OCI-LY7 (cell line): ENCODE measurements at regions not wholly inside any gene's neighbourhood (a gene's known extent, or its start where the extent isn't known, plus 50 kb on each side); places are given as distances from the start of the nearest gene placed in this dataset.

Experiments used
- BruUV-seq: library from RNA; stranded (reverse); fragments of 400-500 nt; replicated peaks from 2 replicates; lab custom pipeline; 2021; lab: Mats Ljungman, UMichigan
- CTCF ChIA-PET: fragments of 300-600 bp; sonication (Branson Sonifier 250); formaldehyde crosslinking; loops from one replicate; lab custom pipeline; 2022; ENCODE audit warnings: antibody characterized with exemption; ENCODE audit not compliant: unreplicated experiment; lab: Charles Lee
- POLR2A ChIA-PET: fragments of 300-600 bp; sonication (Branson Sonifier 250); formaldehyde crosslinking; loops from one replicate; lab custom pipeline; 2022; ENCODE audit warnings: antibody characterized with exemption; lab: Charles Lee
- DNase-seq: peaks from one replicate; pipeline ENCODE4 v3.0.0-alpha.2; 2015; ENCODE audit warnings: low spot score
- H2AFZ ChIP-seq: fragments of 200-600 bp; sonication (generic), shearing (Covaris generic); 2 replicates; pipeline ENCODE4 v1.6.1; 2014; ENCODE audit warnings: mild to moderate bottlenecking, antibody characterized with exemption, low read length, moderate library complexity
- H3K27ac ChIP-seq: fragments of 200-600 bp; sonication (generic); 2 replicates; pipeline ENCODE4 v1.5.1; 2014; ENCODE audit warnings: mixed run types, low read depth, mild to moderate bottlenecking, moderate library complexity, low read length, inconsistent platforms; ENCODE audit not compliant: poor library complexity, severe bottlenecking
- H3K36me3 ChIP-seq: fragments of 200-600 bp; sonication (generic); 2 replicates; pipeline ENCODE4 v1.6.1; 2014; ENCODE audit warnings: mild to moderate bottlenecking, antibody characterized with exemption, low read length, moderate library complexity, mixed read lengths; ENCODE audit not compliant: insufficient read depth
- H3K4me1 ChIP-seq: fragments of 200-600 bp; sonication (generic); 2 replicates; pipeline ENCODE4 v1.5.1; 2014; ENCODE audit warnings: mild to moderate bottlenecking, low read length; ENCODE audit not compliant: insufficient read depth, poor library complexity, severe bottlenecking
- H3K4me2 ChIP-seq: fragments of 200-600 bp; sonication (generic); 2 replicates; pipeline ENCODE4 v1.6.1; 2014; ENCODE audit warnings: mild to moderate bottlenecking, low read length
- H3K4me3 ChIP-seq: fragments of 200-600 bp; sonication (generic); 2 replicates; pipeline ENCODE4 v1.5.1; 2014; ENCODE audit warnings: mild to moderate bottlenecking, low read depth, low read length; ENCODE audit not compliant: poor library complexity, severe bottlenecking
- H3K79me2 ChIP-seq: fragments of 200-600 bp; sonication (generic); 2 replicates; pipeline ENCODE4 v1.6.1; 2016; ENCODE audit warnings: low read depth, mild to moderate bottlenecking, low read length, moderate library complexity, mixed read lengths; ENCODE audit not compliant: insufficient read depth
- H3K9me2 ChIP-seq: fragments of 200-600 bp; sonication (generic); 2 replicates; pipeline ENCODE4 v1.6.1; 2016; ENCODE audit warnings: mild to moderate bottlenecking, low read length, mixed read lengths; ENCODE audit not compliant: insufficient read depth
- H3K9me3 ChIP-seq: fragments of 200-600 bp; sonication (generic); 2 replicates; pipeline ENCODE4 v1.6.1; 2014; ENCODE audit warnings: mild to moderate bottlenecking, mixed run types, low read length, mixed read lengths
- H4K20me1 ChIP-seq: fragments of 200-600 bp; sonication (generic); 2 replicates; pipeline ENCODE4 v1.6.1; 2014; ENCODE audit warnings: mild to moderate bottlenecking, antibody characterized with exemption, low read length, moderate library complexity, mixed read lengths; ENCODE audit not compliant: insufficient read depth
- CTCF ChIP-seq: fragments of 200-600 bp; sonication (generic); conservative IDR thresholded peaks from 2 replicates; pipeline ENCODE4 v1.5.1; 2014; ENCODE audit warnings: mild to moderate bottlenecking, antibody characterized with exemption, low read length, moderate library complexity, mixed read lengths
- EZH2phosphoT487 ChIP-seq: fragments of 200-600 bp; sonication (generic); IDR thresholded peaks from 2 replicates; pipeline ENCODE4 v1.6.1; 2018; ENCODE audit warnings: low read depth, borderline replicate concordance, mild to moderate bottlenecking, mixed run types, antibody characterized with exemption, low read length, moderate library complexity, mixed read lengths
- intact Hi-C: fragments of 100-400 bp; cut with micrococcal nuclease; formaldehyde crosslinking; loops from one replicate; pipeline ENCODE4 v1.10.0; 2022; ENCODE audit not compliant: unreplicated experiment

- no peaks in the 10 kb centered on the region for H3K4me1 ChIP-seq
- no peak for TF ChIP-seq CTCF
- no peak for TF ChIP-seq EZH2phosphoT487
- ChIA-PET POLR2A (no interaction called here), CTCF (no interaction called here)
- no peaks in the 10 kb centered on the region for H4K20me1 ChIP-seq
- H3K9me3 ChIP-seq, result no peaks in the 10 kb centered on the region
- H3K36me3 ChIP-seq, result no peaks in the 10 kb centered on the region
- H2AFZ ChIP-seq, result no peak overlapping the region
- no peaks in the 10 kb centered on the region for H3K79me2 ChIP-seq
- DNase-seq, result no peak
- no peaks in the 10 kb centered on the region for H3K9me2 ChIP-seq
- H3K27ac ChIP-seq, result no peak overlapping the region
- H3K4me3 ChIP-seq, result no peak overlapping the region
- no peak overlapping the region for H3K4me2 ChIP-seq
- BruUV-seq, result no TSS peak
- intact Hi-C loops, result no loop called here
Measured at GRCh38 chr2:128821010-128821409, 502.3 kb upstream of the HS6ST1 start.

- CTCF ChIA-PET, result no interaction called here
- Histone ChIP-seq H3K4me1 (no peaks in the 10 kb centered on the region), H2AFZ (no peak overlapping the region), H4K20me1 (no peaks in the 10 kb centered on the region), H3K36me3 (no peaks in the 10 kb centered on the region), H3K9me3 (no peaks in the 10 kb centered on the region), H3K27ac (no peak overlapping the region), H3K4me3 (no peak overlapping the region), H3K9me2 (no peaks in the 10 kb centered on the region), H3K79me2 (no peaks in the 10 kb centered on the region), H3K4me2 (no peak overlapping the region)
- POLR2A ChIA-PET, result no interaction called here
- intact Hi-C loops, result no loop called here
- TF ChIP-seq CTCF (no peak), EZH2phosphoT487 (no peak)
- no peak for DNase-seq
- no TSS peak for BruUV-seq
Measured at GRCh38 chr2:128832946-128833663, 514.4 kb upstream of the HS6ST1 start.

DNA sequence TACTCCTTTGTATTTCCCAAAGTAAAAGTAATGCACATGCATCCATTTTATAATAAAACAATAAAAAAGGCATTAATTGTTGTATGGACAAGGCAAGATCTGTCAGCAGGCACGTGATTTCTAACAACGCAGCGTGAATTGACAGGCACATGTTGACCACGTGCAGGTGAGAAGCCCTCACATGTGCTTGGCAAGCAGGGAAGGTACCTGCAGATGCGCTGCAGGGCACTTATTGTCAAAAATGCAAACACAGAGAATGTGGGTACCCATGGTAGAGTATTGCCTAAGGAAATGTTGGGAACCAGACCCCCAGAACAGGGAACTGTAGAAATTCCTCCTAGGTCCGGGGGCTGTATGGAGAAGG, 515.0 kb upstream of the HS6ST1 start:
- Histone ChIP-seq H2AFZ (no peak overlapping the region), H3K79me2 (no peaks in the 10 kb centered on the region), H3K4me1 (no peaks in the 10 kb centered on the region), H3K9me3 (no peaks in the 10 kb centered on the region), H3K4me3 (no peak overlapping the region), H3K36me3 (no peaks in the 10 kb centered on the region), H3K4me2 (no peak overlapping the region), H4K20me1 (no peaks in the 10 kb centered on the region), H3K9me2 (no peaks in the 10 kb centered on the region), H3K27ac (no peak overlapping the region)
- no peak for TF ChIP-seq CTCF
- TF ChIP-seq EZH2phosphoT487, result no peak
- ChIA-PET POLR2A (no interaction called here), CTCF (no interaction called here)
- BruUV-seq, result no TSS peak
- no peak for DNase-seq
- intact Hi-C loops, result no loop called here
